ENCODE measurements at regions not wholly inside any gene's neighbourhood (a gene's known extent, or its start where the extent isn't known, plus 50 kb on each side); places are given as distances from the start of the nearest gene placed in this dataset.

- Histone ChIP-seq H3K27ac (peak overlapping the region in 1 of 2 donors; percentile 3), H3K36me3 (no peaks in the 10 kb centered on the region), H3K4me1 (no peaks in the 10 kb centered on the region), H3K4me3 (peak overlapping the region in 2 of 3 donors; percentile 23 to 39), H3K27me3 (peaks cover 0 to 7% of the 10 kb centered on the region in 2 donors), H3K9me3 (no peaks in the 10 kb centered on the region)
- DNase-seq (ENCODE audit: low spot score in 2 of 2), result no peak
- TF ChIP-seq POLR2A (IDR thresholded peaks at IDR 0.05), result no peak
- no peak for TF ChIP-seq POLR2AphosphoS5 (IDR thresholded peaks at IDR 0.05)
- no peak for TF ChIP-seq CTCF (IDR thresholded peaks at IDR 0.05)
- intact Hi-C loops (cut with DNase I; ENCODE audit: low total_unique reads), result no loop called here
Observed at GRCh38 chr2:104701411-104701911, 152.5 kb upstream of the POU3F3 start.

- Histone ChIP-seq H3K27ac (peak overlapping the region in 1 of 2 donors; percentile 3), H3K4me3 (peak overlapping the region in 1 of 3 donors; percentile 23), H3K9me3 (no peaks in the 10 kb centered on the region), H3K4me1 (no peaks in the 10 kb centered on the region), H3K36me3 (no peaks in the 10 kb centered on the region), H3K27me3 (peaks cover 0 to 7% of the 10 kb centered on the region in 2 donors)
- intact Hi-C loops (cut with DNase I; ENCODE audit: low total_unique reads), result no loop called here
- no peak for DNase-seq (ENCODE audit: low spot score in 2 of 2)
- no peak for TF ChIP-seq POLR2A (IDR thresholded peaks at IDR 0.05)
Observed at GRCh38 chr2:104702031-104702850, 151.7 kb upstream of the POU3F3 start.

- DNase-seq (ENCODE audit: low spot score in 2 of 2), result no peak
- peak overlapping the region; percentile 10 to 19 for H3K27ac ChIP-seq
- no peaks in the 10 kb centered on the region for H3K4me1 ChIP-seq
- H3K9me3 ChIP-seq, result no peaks in the 10 kb centered on the region
- peaks cover 0 to 7% of the 10 kb centered on the region in 2 donors for H3K27me3 ChIP-seq
- no peak for TF ChIP-seq CTCF (IDR thresholded peaks at IDR 0.05)
- no peak for TF ChIP-seq POLR2A (IDR thresholded peaks at IDR 0.05)
- TF ChIP-seq POLR2AphosphoS5 (IDR thresholded peaks at IDR 0.05), result no peak
- intact Hi-C loops (cut with DNase I; ENCODE audit: low total_unique reads), result no loop called here
- no peak overlapping the region for H3K4me3 ChIP-seq
- H3K36me3 ChIP-seq, result no peaks in the 10 kb centered on the region
Observed at GRCh38 chr2:104703669-104704068, 150.2 kb upstream of the POU3F3 start.

- H3K36me3 ChIP-seq, result no peaks in the 10 kb centered on the region
- no peaks in the 10 kb centered on the region for H3K4me1 ChIP-seq
- intact Hi-C loops (cut with DNase I; ENCODE audit: low total_unique reads), result no loop called here
- no peaks in the 10 kb centered on the region for H3K9me3 ChIP-seq
- TF ChIP-seq CTCF (IDR thresholded peaks at IDR 0.05) (no peak), POLR2A (IDR thresholded peaks at IDR 0.05) (no peak), POLR2AphosphoS5 (IDR thresholded peaks at IDR 0.05) (no peak)
- DNase-seq (ENCODE audit: low spot score in 2 of 2), result no peak
- peaks cover 0 to 7% of the 10 kb centered on the region in 2 donors for H3K27me3 ChIP-seq
- H3K27ac ChIP-seq, result no peak overlapping the region
- peak overlapping the region in 2 of 3 donors; percentile 19 to 40 for H3K4me3 ChIP-seq
Observed at GRCh38 chr2:104704496-104705245, 149.2 kb upstream of the POU3F3 start.

GRCh38 chr2:104707056-104707455 lies 146.9 kb upstream of the POU3F3 start:
- TF ChIP-seq POLR2AphosphoS5 (IDR thresholded peaks at IDR 0.05) (no peak), CTCF (IDR thresholded peaks at IDR 0.05) (no peak), POLR2A (IDR thresholded peaks at IDR 0.05) (no peak)
- no peak overlapping the region for H3K4me3 ChIP-seq
- no peaks in the 10 kb centered on the region for H3K36me3 ChIP-seq
- intact Hi-C loops (cut with DNase I; ENCODE audit: low total_unique reads), result no loop called here
- H3K4me1 ChIP-seq, result no peaks in the 10 kb centered on the region
- peaks cover 0 to 3% of the 10 kb centered on the region in 2 donors for H3K27me3 ChIP-seq
- no peak for DNase-seq (ENCODE audit: low spot score in 2 of 2)
- no peaks in the 10 kb centered on the region for H3K9me3 ChIP-seq
- H3K27ac ChIP-seq, result no peak overlapping the region
